ENCODE measurements at regions not wholly inside any gene's neighbourhood (a gene's known extent, or its start where the extent isn't known, plus 50 kb on each side); places are given as distances from the start of the nearest gene placed in this dataset.
"Not testable (repeated sequence)": the region's sequence is repeated elsewhere in the genome, so short reads cannot be mapped to it uniquely, and the experiment has no call there.

- no peak overlapping the region for H3K9ac ChIP-seq (ENCODE audit: low read length)
- no peak overlapping the region for H3K27ac ChIP-seq (ENCODE audit: low read depth, low read length)
- no peaks in the 10 kb centered on the region for H3K4me1 ChIP-seq (ENCODE audit: control insufficient read depth, insufficient read depth, low read length)
- no peaks in the 10 kb centered on the region for H3K36me3 ChIP-seq (ENCODE audit: control insufficient read depth, insufficient read depth, low read length)
- no peaks in the 10 kb centered on the region for H3K27me3 ChIP-seq (ENCODE audit: control insufficient read depth, insufficient read depth, low read length)
- H3K4me3 ChIP-seq (ENCODE audit: low read length), result no peak overlapping the region
These were observed 117.5 kb upstream of the KRR1 start for GRCh38 chr12:75628916-75629315.

GRCh38 chr12:75628511-75628910, 117.1 kb upstream of the KRR1 start:
- no peaks in the 10 kb centered on the region for H3K27me3 ChIP-seq (ENCODE audit: control insufficient read depth, insufficient read depth, low read length)
- no peaks in the 10 kb centered on the region for H3K36me3 ChIP-seq (ENCODE audit: control insufficient read depth, insufficient read depth, low read length)
- H3K9ac ChIP-seq (ENCODE audit: low read length), result no peak overlapping the region
- no peak overlapping the region for H3K4me3 ChIP-seq (ENCODE audit: low read length)
- no peak overlapping the region for H3K27ac ChIP-seq (ENCODE audit: low read depth, low read length)
- no peaks in the 10 kb centered on the region for H3K4me1 ChIP-seq (ENCODE audit: control insufficient read depth, insufficient read depth, low read length)

- Histone ChIP-seq H3K4me3 (ENCODE audit: low read length) (no peak overlapping the region), H3K27me3 (ENCODE audit: control insufficient read depth, insufficient read depth, low read length) (no peaks in the 10 kb centered on the region), H3K27ac (ENCODE audit: low read depth, low read length) (no peak overlapping the region)
These were observed 112.3 kb upstream of the KRR1 start for GRCh38 chr12:75623631-75624154.

GRCh38 chr12:75622492-75622891, 111.1 kb upstream of the KRR1 start:
- Histone ChIP-seq H3K4me3 (ENCODE audit: low read length) (no peak overlapping the region), H3K27me3 (ENCODE audit: control insufficient read depth, insufficient read depth, low read length) (no peaks in the 10 kb centered on the region), H3K4me1 (ENCODE audit: control insufficient read depth, insufficient read depth, low read length) (no peaks in the 10 kb centered on the region), H3K9ac (ENCODE audit: low read length) (no peak overlapping the region), H3K27ac (ENCODE audit: low read depth, low read length) (no peak overlapping the region), H3K36me3 (ENCODE audit: control insufficient read depth, insufficient read depth, low read length) (no peaks in the 10 kb centered on the region)

More at GRCh38 chr12:75623631-75624154, 112.3 kb upstream of the KRR1 start:
- Histone ChIP-seq H3K9ac (ENCODE audit: low read length) (no peak overlapping the region), H3K36me3 (ENCODE audit: control insufficient read depth, insufficient read depth, low read length) (no peaks in the 10 kb centered on the region), H3K4me1 (ENCODE audit: control insufficient read depth, insufficient read depth, low read length) (no peaks in the 10 kb centered on the region)

GRCh38 chr12:75614396-75614795, 103.0 kb upstream of the KRR1 start:
- not testable (repeated sequence) for H3K36me3 ChIP-seq (ENCODE audit: control insufficient read depth, insufficient read depth, low read length); H3K27ac ChIP-seq (ENCODE audit: low read depth, low read length); H3K9ac ChIP-seq (ENCODE audit: low read length); H3K4me1 ChIP-seq (ENCODE audit: control insufficient read depth, insufficient read depth, low read length); H3K4me3 ChIP-seq (ENCODE audit: low read length); H3K27me3 ChIP-seq (ENCODE audit: control insufficient read depth, insufficient read depth, low read length)

GRCh38 chr12:75613981-75614380, 102.6 kb upstream of the KRR1 start:
- no peaks in the 10 kb centered on the region for H3K27me3 ChIP-seq (ENCODE audit: control insufficient read depth, insufficient read depth, low read length)
- H3K4me1 ChIP-seq (ENCODE audit: control insufficient read depth, insufficient read depth, low read length), result no peaks in the 10 kb centered on the region
- H3K27ac ChIP-seq (ENCODE audit: low read depth, low read length), result no peak overlapping the region
- H3K4me3 ChIP-seq (ENCODE audit: low read length), result no peak overlapping the region
- no peak overlapping the region for H3K9ac ChIP-seq (ENCODE audit: low read length)
- H3K36me3 ChIP-seq (ENCODE audit: control insufficient read depth, insufficient read depth, low read length), result no peaks in the 10 kb centered on the region

GRCh38 chr12:75611041-75611440, 99.6 kb upstream of the KRR1 start:
- H3K4me1 ChIP-seq (ENCODE audit: control insufficient read depth, insufficient read depth, low read length), result no peaks in the 10 kb centered on the region
- H3K27me3 ChIP-seq (ENCODE audit: control insufficient read depth, insufficient read depth, low read length), result no peaks in the 10 kb centered on the region
- H3K9ac ChIP-seq (ENCODE audit: low read length), result no peak overlapping the region
- H3K36me3 ChIP-seq (ENCODE audit: control insufficient read depth, insufficient read depth, low read length), result no peaks in the 10 kb centered on the region
- H3K4me3 ChIP-seq (ENCODE audit: low read length), result no peak overlapping the region
- H3K27ac ChIP-seq (ENCODE audit: low read depth, low read length), result no peak overlapping the region

- Histone ChIP-seq H3K9ac (ENCODE audit: low read length) (no peak overlapping the region), H3K4me1 (ENCODE audit: control insufficient read depth, insufficient read depth, low read length) (no peaks in the 10 kb centered on the region), H3K36me3 (ENCODE audit: control insufficient read depth, insufficient read depth, low read length) (no peaks in the 10 kb centered on the region), H3K27me3 (ENCODE audit: control insufficient read depth, insufficient read depth, low read length) (no peaks in the 10 kb centered on the region), H3K4me3 (ENCODE audit: low read length) (no peak overlapping the region), H3K27ac (ENCODE audit: low read depth, low read length) (no peak overlapping the region)
These were observed 95.5 kb upstream of the KRR1 start for GRCh38 chr12:75606956-75607355.

GRCh38 chr12:75606151-75606550, 94.7 kb upstream of the KRR1 start:
- Histone ChIP-seq H3K27ac (ENCODE audit: low read depth, low read length) (no peak overlapping the region), H3K9ac (ENCODE audit: low read length) (no peak overlapping the region), H3K27me3 (ENCODE audit: control insufficient read depth, insufficient read depth, low read length) (no peaks in the 10 kb centered on the region)

GRCh38 chr12:75603475-75603874, 92.1 kb upstream of the KRR1 start:
- H3K4me1 ChIP-seq (ENCODE audit: control insufficient read depth, insufficient read depth, low read length), result no peaks in the 10 kb centered on the region
- H3K36me3 ChIP-seq (ENCODE audit: control insufficient read depth, insufficient read depth, low read length), result no peaks in the 10 kb centered on the region
- no peak overlapping the region for H3K4me3 ChIP-seq (ENCODE audit: low read length)
- no peak overlapping the region for H3K9ac ChIP-seq (ENCODE audit: low read length)
- H3K27ac ChIP-seq (ENCODE audit: low read depth, low read length), result no peak overlapping the region
- no peaks in the 10 kb centered on the region for H3K27me3 ChIP-seq (ENCODE audit: control insufficient read depth, insufficient read depth, low read length)

More at GRCh38 chr12:75606151-75606550, 94.7 kb upstream of the KRR1 start:
- H3K4me3 ChIP-seq (ENCODE audit: low read length), result no peak overlapping the region
- H3K4me1 ChIP-seq (ENCODE audit: control insufficient read depth, insufficient read depth, low read length), result no peaks in the 10 kb centered on the region
- H3K36me3 ChIP-seq (ENCODE audit: control insufficient read depth, insufficient read depth, low read length), result no peaks in the 10 kb centered on the region

GRCh38 chr12:75602106-75602505, 90.7 kb upstream of the KRR1 start:
- no peaks in the 10 kb centered on the region for H3K36me3 ChIP-seq (ENCODE audit: control insufficient read depth, insufficient read depth, low read length)
- no peaks in the 10 kb centered on the region for H3K4me1 ChIP-seq (ENCODE audit: control insufficient read depth, insufficient read depth, low read length)
- H3K27me3 ChIP-seq (ENCODE audit: control insufficient read depth, insufficient read depth, low read length), result no peaks in the 10 kb centered on the region
- H3K9ac ChIP-seq (ENCODE audit: low read length), result no peak overlapping the region
- H3K27ac ChIP-seq (ENCODE audit: low read depth, low read length), result no peak overlapping the region
- no peak overlapping the region for H3K4me3 ChIP-seq (ENCODE audit: low read length)

GRCh38 chr12:75600146-75600545, 88.7 kb upstream of the KRR1 start:
- Histone ChIP-seq H3K27ac (ENCODE audit: low read depth, low read length) (no peak overlapping the region), H3K4me1 (ENCODE audit: control insufficient read depth, insufficient read depth, low read length) (no peaks in the 10 kb centered on the region), H3K4me3 (ENCODE audit: low read length) (no peak overlapping the region), H3K36me3 (ENCODE audit: control insufficient read depth, insufficient read depth, low read length) (no peaks in the 10 kb centered on the region), H3K27me3 (ENCODE audit: control insufficient read depth, insufficient read depth, low read length) (no peaks in the 10 kb centered on the region), H3K9ac (ENCODE audit: low read length) (no peak overlapping the region)

GRCh38 chr12:75599061-75599460, 87.7 kb upstream of the KRR1 start:
- Histone ChIP-seq H3K4me3 (ENCODE audit: low read length) (no peak overlapping the region), H3K27ac (ENCODE audit: low read depth, low read length) (no peak overlapping the region), H3K9ac (ENCODE audit: low read length) (no peak overlapping the region), H3K4me1 (ENCODE audit: control insufficient read depth, insufficient read depth, low read length) (no peaks in the 10 kb centered on the region), H3K27me3 (ENCODE audit: control insufficient read depth, insufficient read depth, low read length) (no peaks in the 10 kb centered on the region), H3K36me3 (ENCODE audit: control insufficient read depth, insufficient read depth, low read length) (no peaks in the 10 kb centered on the region)

All from rectal smooth muscle tissue (tissue), 1 donor.